Calu3 (cell line): ENCODE measurements at regions not wholly inside any gene's neighbourhood (a gene's known extent, or its start where the extent isn't known, plus 50 kb on each side); places are given as distances from the start of the nearest gene placed in this dataset.

Experiments
- BruUV-seq: library from RNA; stranded (reverse); fragments of 400-500 nt; replicated peaks from 2 replicates; lab custom pipeline; 2021; lab: Mats Ljungman, UMichigan
- CTCF ChIA-PET: fragments of 300-600 bp; sonication (Branson Sonifier 250); formaldehyde crosslinking; loops from one replicate; lab custom pipeline; 2022; ENCODE audit warnings: antibody characterized with exemption; lab: Charles Lee
- DNase-seq: peaks from one replicate; pipeline ENCODE4 v3.0.0; 2022
- H3K27ac Mint-ChIP-seq: one replicate; pipeline ENCODE4 v1.8.0; 2022; ENCODE audit warnings: mixed read lengths; ENCODE audit not compliant: unreplicated experiment
- H3K27me3 Mint-ChIP-seq: one replicate; pipeline ENCODE4 v1.8.0; 2022; ENCODE audit warnings: mixed read lengths; ENCODE audit not compliant: unreplicated experiment
- H3K36me3 Mint-ChIP-seq: one replicate; pipeline ENCODE4 v1.8.0; 2022; ENCODE audit warnings: mild to moderate bottlenecking, moderate library complexity, mixed read lengths; ENCODE audit not compliant: insufficient read depth, unreplicated experiment
- H3K4me1 Mint-ChIP-seq: one replicate; pipeline ENCODE4 v1.8.0; 2022; ENCODE audit warnings: mild to moderate bottlenecking, low read depth, mixed read lengths; ENCODE audit not compliant: unreplicated experiment
- H3K4me3 Mint-ChIP-seq: one replicate; pipeline ENCODE4 v1.8.0; 2022; ENCODE audit warnings: mild to moderate bottlenecking, low read depth, moderate library complexity, mixed read lengths; ENCODE audit not compliant: unreplicated experiment
- H3K9me3 Mint-ChIP-seq: one replicate; pipeline ENCODE4 v1.8.0; 2022; ENCODE audit warnings: low read depth, mixed read lengths; ENCODE audit not compliant: unreplicated experiment
- intact Hi-C: fragments of 100-400 bp; cut with micrococcal nuclease; formaldehyde crosslinking; loops from one replicate; pipeline ENCODE4 v1.10.0; 2022; ENCODE audit not compliant: unreplicated experiment
- TF ChIP-seq, protein P1 (sequence below): fragments of 200-600 bp; IDR thresholded peaks from one replicate; pipeline ENCODE4 v1.8.0; 2022; ENCODE audit warnings: antibody characterized with exemption; ENCODE audit not compliant: unreplicated experiment

DNA sequence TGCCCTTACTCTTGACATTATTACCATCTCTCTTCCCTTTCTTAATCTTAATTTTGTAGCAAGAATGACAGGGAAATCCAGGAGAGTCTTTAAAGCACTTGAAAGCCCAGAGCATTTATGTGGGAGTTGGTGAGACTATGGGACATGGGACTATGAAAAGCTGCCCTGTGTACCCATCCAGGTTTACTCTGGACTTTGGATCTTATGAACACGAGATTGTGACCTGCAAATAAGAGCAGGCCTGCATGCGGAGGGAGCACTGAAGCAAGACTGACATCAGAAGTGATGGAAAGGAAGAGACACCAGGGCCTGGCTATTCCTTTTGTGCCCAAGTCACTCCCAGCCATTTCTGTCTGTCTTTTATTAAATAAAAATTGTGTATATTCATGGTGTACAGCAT lies 209.6 kb downstream of the NUF2 start:
- TF ChIP-seq, protein P1, sequence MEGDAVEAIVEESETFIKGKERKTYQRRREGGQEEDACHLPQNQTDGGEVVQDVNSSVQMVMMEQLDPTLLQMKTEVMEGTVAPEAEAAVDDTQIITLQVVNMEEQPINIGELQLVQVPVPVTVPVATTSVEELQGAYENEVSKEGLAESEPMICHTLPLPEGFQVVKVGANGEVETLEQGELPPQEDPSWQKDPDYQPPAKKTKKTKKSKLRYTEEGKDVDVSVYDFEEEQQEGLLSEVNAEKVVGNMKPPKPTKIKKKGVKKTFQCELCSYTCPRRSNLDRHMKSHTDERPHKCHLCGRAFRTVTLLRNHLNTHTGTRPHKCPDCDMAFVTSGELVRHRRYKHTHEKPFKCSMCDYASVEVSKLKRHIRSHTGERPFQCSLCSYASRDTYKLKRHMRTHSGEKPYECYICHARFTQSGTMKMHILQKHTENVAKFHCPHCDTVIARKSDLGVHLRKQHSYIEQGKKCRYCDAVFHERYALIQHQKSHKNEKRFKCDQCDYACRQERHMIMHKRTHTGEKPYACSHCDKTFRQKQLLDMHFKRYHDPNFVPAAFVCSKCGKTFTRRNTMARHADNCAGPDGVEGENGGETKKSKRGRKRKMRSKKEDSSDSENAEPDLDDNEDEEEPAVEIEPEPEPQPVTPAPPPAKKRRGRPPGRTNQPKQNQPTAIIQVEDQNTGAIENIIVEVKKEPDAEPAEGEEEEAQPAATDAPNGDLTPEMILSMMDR, result no peak
- CTCF ChIA-PET, result no interaction called here
- no TSS peak for BruUV-seq

DNA sequence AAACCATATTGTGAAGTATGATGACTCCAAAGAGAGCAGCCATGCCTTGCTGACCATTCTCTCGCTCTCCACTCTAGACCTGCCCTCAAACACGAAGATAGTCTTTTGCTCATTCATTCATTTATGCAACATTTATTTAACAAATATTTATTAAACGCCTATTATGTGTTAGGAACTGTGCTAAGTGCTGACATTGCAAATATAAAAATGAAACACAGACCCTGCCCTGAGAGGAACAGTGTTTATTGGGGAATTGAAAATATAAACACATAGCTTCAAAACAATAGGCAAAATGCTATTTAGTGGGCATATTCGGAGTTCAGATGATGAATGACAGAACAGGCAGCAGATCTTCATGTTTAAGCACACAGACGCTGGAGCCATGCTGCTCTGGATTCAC lies 213.6 kb downstream of the NUF2 start:
- intact Hi-C loops, result loop anchor here (5.0 kb wide), 2 partner anchors 1082 to 1252 kb away; no protein-coding TSS in a partner anchor
- H3K4me1 Mint-ChIP-seq, result no peaks in the 10 kb centered on the region
- no peak overlapping the region for H3K27ac Mint-ChIP-seq
- TF ChIP-seq, protein P1, result no peak
- no peaks in the 10 kb centered on the region for H3K36me3 Mint-ChIP-seq
- H3K4me3 Mint-ChIP-seq, result no peak overlapping the region
- no peaks in the 10 kb centered on the region for H3K9me3 Mint-ChIP-seq
- DNase-seq, result no peak
- H3K27me3 Mint-ChIP-seq, result peaks cover 10% of the 10 kb centered on the region
- CTCF ChIA-PET, result no interaction called here
- BruUV-seq, result no TSS peak

More for the DNA sequence above, 209.6 kb downstream of the NUF2 start:
- Mint-ChIP-seq H3K4me3 (no peak overlapping the region), H3K9me3 (no peaks in the 10 kb centered on the region), H3K27me3 (peaks cover 17% of the 10 kb centered on the region), H3K36me3 (no peaks in the 10 kb centered on the region), H3K27ac (no peak overlapping the region), H3K4me1 (no peaks in the 10 kb centered on the region)
- intact Hi-C loops, result no loop called here
- no peak for DNase-seq

DNA sequence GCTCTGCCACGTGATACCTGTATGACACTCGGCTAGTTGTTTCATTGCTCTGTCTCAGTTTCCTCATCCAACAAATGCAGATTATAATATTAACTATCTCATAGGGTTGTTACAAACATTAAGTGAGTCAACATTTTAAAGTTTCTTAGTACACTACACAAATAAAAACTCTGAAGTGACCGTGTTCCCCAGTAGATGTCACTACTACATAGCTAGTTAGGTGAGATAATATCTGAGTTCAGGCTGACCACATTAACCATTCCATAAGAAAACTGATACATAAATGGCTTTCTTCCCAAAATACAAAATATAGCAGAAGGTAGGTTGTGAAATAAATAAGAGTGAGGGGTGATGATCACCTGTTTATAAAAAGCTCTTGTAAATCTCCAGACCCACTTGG lies 214.1 kb downstream of the NUF2 start:
- Mint-ChIP-seq H3K9me3 (no peaks in the 10 kb centered on the region), H3K27ac (no peak overlapping the region), H3K4me3 (no peak overlapping the region), H3K4me1 (no peaks in the 10 kb centered on the region), H3K36me3 (no peaks in the 10 kb centered on the region), H3K27me3 (peaks cover 9% of the 10 kb centered on the region)
- no peak for DNase-seq
- TF ChIP-seq, protein P1, result no peak
- CTCF ChIA-PET, result interaction anchor here (0.7 kb wide), 1 partner anchor 14 kb away, joined by 3 read pairs; no protein-coding TSS in a partner anchor
- BruUV-seq, result no TSS peak
- intact Hi-C loops, result loop anchor here (5.0 kb wide), 2 partner anchors 1081 to 1251 kb away; no protein-coding TSS in a partner anchor

DNA sequence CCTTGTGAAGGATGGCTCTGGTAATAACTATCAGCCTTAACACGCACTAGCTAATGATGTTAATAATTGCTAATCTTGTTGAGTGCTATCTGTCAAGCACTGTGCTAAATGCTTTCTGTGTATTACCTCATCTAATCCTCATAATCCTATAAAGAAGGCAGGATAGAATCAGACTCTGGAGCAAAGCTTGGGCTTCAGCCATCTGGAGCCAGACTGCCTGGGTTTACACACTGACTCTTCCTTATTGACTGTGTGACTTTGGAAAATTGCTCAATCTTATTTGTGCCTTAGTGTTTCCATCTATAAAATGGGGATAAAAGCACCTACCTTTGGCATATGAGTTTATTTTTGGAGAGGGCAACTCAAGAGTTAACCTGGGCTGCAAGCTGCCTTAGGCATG lies 216.1 kb downstream of the NUF2 start:
- no TSS peak for BruUV-seq
- no peaks in the 10 kb centered on the region for H3K4me1 Mint-ChIP-seq
- no peaks in the 10 kb centered on the region for H3K36me3 Mint-ChIP-seq
- no peak for DNase-seq
- no peak overlapping the region for H3K4me3 Mint-ChIP-seq
- peaks cover 9% of the 10 kb centered on the region for H3K27me3 Mint-ChIP-seq
- peaks cover 2% of the 10 kb centered on the region for H3K9me3 Mint-ChIP-seq
- TF ChIP-seq, protein P1, result no peak
- intact Hi-C loops, result loop anchor here (5.0 kb wide), 2 partner anchors 1079 to 1249 kb away; no protein-coding TSS in a partner anchor
- H3K27ac Mint-ChIP-seq, result no peak overlapping the region
- CTCF ChIA-PET, result no interaction called here
